ENCODE measurements at regions not wholly inside any gene's neighbourhood (a gene's known extent, or its start where the extent isn't known, plus 50 kb on each side); places are given as distances from the start of the nearest gene placed in this dataset.

- DNase-seq (ENCODE audit: low spot score): no peak
- TF ChIP-seq, protein P1, sequence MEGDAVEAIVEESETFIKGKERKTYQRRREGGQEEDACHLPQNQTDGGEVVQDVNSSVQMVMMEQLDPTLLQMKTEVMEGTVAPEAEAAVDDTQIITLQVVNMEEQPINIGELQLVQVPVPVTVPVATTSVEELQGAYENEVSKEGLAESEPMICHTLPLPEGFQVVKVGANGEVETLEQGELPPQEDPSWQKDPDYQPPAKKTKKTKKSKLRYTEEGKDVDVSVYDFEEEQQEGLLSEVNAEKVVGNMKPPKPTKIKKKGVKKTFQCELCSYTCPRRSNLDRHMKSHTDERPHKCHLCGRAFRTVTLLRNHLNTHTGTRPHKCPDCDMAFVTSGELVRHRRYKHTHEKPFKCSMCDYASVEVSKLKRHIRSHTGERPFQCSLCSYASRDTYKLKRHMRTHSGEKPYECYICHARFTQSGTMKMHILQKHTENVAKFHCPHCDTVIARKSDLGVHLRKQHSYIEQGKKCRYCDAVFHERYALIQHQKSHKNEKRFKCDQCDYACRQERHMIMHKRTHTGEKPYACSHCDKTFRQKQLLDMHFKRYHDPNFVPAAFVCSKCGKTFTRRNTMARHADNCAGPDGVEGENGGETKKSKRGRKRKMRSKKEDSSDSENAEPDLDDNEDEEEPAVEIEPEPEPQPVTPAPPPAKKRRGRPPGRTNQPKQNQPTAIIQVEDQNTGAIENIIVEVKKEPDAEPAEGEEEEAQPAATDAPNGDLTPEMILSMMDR (IDR thresholded peaks at IDR 0.05): no peak
- H3K4me3 ChIP-seq: no peak overlapping the region
- no peak overlapping the region for H3K27ac ChIP-seq
Observed at GRCh38 chr7:113800826-113801225, 118.0 kb downstream of the PPP1R3A start.

DNA sequence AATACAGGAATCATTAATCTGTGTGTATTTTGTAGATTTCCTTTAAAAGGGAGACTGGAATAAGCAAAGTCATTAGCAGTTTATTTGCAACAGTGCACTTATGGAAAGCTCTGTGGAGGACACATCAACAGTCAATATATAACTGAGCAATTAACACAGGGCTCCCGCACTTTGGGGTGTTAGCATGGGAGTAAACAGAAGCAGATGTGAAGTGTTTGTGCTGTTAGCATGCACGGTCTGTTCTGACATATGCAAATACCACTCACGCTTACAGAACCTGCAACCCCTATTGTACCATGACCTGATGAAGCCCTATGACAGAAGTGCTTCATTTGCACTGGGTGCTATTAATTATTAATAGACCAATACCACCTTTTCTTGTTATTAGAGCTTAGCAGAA is 118.9 kb downstream of the PPP1R3A start:
- TF ChIP-seq, protein P1 (IDR thresholded peaks at IDR 0.05): no peak
- H3K27ac ChIP-seq: no peak overlapping the region
- DNase-seq (ENCODE audit: low spot score): no peak
- H3K4me3 ChIP-seq: no peak overlapping the region

DNA sequence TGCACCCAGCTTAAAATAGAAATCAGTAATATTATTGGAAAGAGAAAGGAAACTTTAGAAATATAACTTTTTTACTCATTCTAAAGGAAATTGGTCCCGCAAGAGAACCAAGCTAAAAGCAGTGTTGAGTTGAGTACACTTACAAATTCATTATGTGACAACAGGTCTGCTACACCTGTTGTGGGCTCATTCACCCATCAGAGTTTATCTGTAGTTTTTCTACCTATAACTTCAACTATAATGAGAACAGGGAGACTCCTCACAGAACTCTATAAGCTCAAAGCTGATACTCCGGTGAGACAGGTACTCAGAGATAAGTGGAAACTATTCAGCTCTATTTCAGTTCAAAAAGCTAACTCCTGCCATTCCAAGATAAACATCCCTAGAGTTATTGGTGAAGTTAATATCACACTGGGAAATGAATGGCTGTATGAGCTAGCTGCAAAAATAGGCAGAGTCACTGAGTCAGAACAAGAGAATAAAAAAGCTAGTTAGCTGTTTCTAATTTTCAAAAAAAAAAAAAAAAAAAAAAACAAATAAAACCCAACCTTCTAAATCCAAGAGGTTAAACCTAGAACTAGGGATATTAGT is 121.3 kb downstream of the PPP1R3A start:
- H3K27ac ChIP-seq: no peak overlapping the region
- DNase-seq (ENCODE audit: low spot score): no peak
- no peak overlapping the region for H3K4me3 ChIP-seq
- TF ChIP-seq, protein P1 (IDR thresholded peaks at IDR 0.05): no peak

GRCh38 chr7:113796557-113796956 is 122.3 kb downstream of the PPP1R3A start:
- TF ChIP-seq, protein P1 (IDR thresholded peaks at IDR 0.05): no peak
- no peak for DNase-seq (ENCODE audit: low spot score)
- H3K27ac ChIP-seq: no peak overlapping the region
- H3K4me3 ChIP-seq: no peak overlapping the region

- Histone ChIP-seq H3K27ac (no peak overlapping the region), H3K4me3 (no peak overlapping the region)
- TF ChIP-seq, protein P1 (IDR thresholded peaks at IDR 0.05): no peak
- no peak for DNase-seq (ENCODE audit: low spot score)
Observed at GRCh38 chr7:113794573-113794972, 124.2 kb downstream of the PPP1R3A start.

DNA sequence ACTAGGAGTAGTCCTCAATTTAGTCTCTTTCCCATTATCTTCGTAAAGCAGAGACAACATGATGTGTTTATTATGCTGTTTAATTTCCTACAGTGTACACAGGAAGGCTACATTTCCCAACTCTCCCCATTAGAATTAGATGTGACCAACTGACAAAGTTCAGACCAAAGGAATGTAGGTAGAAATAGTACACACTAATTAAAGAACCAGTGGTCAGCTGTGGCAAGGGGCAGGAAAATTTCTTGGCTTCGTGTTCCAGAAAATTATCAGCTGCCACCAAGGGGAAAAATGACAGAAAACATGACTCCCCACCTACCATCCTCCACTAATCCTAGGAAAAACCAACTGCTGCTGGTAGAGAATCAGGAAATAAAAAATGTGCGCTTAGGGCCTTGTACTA is 125.6 kb downstream of the PPP1R3A start:
- no peak for DNase-seq (ENCODE audit: low spot score)
- Histone ChIP-seq H3K27ac (no peak overlapping the region), H3K4me3 (no peak overlapping the region)
- TF ChIP-seq, protein P1 (IDR thresholded peaks at IDR 0.05): no peak

GRCh38 chr7:113790025-113790424 is 128.8 kb downstream of the PPP1R3A start:
- no peak overlapping the region for H3K4me3 ChIP-seq

More at GRCh38 chr7:113790025-113790424, 128.8 kb downstream of the PPP1R3A start:
- H3K27ac ChIP-seq: no peak overlapping the region
- TF ChIP-seq, protein P1 (IDR thresholded peaks at IDR 0.05): no peak
- DNase-seq (ENCODE audit: low spot score): no peak
